Stimulated activated CD4-positive, alpha-beta T cell treated with anti-CD3 and anti-CD28 coated beads, Interleukin-1b, Interleukin-23, amount 100 ng/mL, for 24 hours (primary cell): ENCODE measurements at regions not wholly inside any gene's neighbourhood (a gene's known extent, or its start where the extent isn't known, plus 50 kb on each side); places are given as distances from the start of the nearest gene placed in this dataset.
"Not testable (repeated sequence)": the region's sequence is repeated elsewhere in the genome, so short reads cannot be mapped to it uniquely, and the experiment has no call there.

ENCODE experiments used
- DNase-seq, 4 experiments: peaks; one replicate each; pipeline ENCODE4 v3.0.0-alpha.2; 2020; ENCODE audit warnings: low read depth in 4 of 4, low spot score in 1 of 4

- no peak for DNase-seq
Observed at GRCh38 chr2:238597638-238598528, 171.2 kb downstream of the ASB1 start.

- DNase-seq = no peak
Observed at GRCh38 chr2:238598802-238599530, 172.2 kb downstream of the ASB1 start.

GRCh38 chr2:238599549-238600505 lies 173.1 kb downstream of the ASB1 start:
- DNase-seq = no peak

- no peak for DNase-seq
Observed at GRCh38 chr2:238600506-238601432, 174.0 kb downstream of the ASB1 start.

- no peak for DNase-seq
Observed at GRCh38 chr2:238601433-238602222, 174.9 kb downstream of the ASB1 start.

GRCh38 chr2:238602223-238602960 lies 175.7 kb downstream of the ASB1 start:
- DNase-seq = no peak

- no peak for DNase-seq
Observed at GRCh38 chr2:238603596-238603995, 176.9 kb downstream of the ASB1 start.

GRCh38 chr2:238606311-238606710 lies 179.6 kb downstream of the ASB1 start:
- DNase-seq = no peak

GRCh38 chr2:238613610-238614009 lies 186.9 kb downstream of the ASB1 start:
- DNase-seq = no peak

GRCh38 chr2:238614376-238614775 lies 187.6 kb downstream of the ASB1 start:
- no peak for DNase-seq

GRCh38 chr2:238615187-238615586 lies 188.5 kb downstream of the ASB1 start:
- no peak for DNase-seq

GRCh38 chr2:238616681-238617080 lies 190.0 kb downstream of the ASB1 start:
- no peak for DNase-seq

- DNase-seq = not testable (repeated sequence)
Observed at GRCh38 chr2:238618494-238619283, 192.0 kb downstream of the ASB1 start.

- DNase-seq = no peak
Observed at GRCh38 chr2:238627899-238628298, 201.2 kb downstream of the ASB1 start.

- no peak for DNase-seq
Observed at GRCh38 chr2:238629064-238629463, 202.3 kb downstream of the ASB1 start.

GRCh38 chr2:238631491-238632180 lies 204.9 kb downstream of the ASB1 start:
- no peak for DNase-seq
